ENCODE measurements at regions not wholly inside any gene's neighbourhood (a gene's known extent, or its start where the extent isn't known, plus 50 kb on each side); places are given as distances from the start of the nearest gene placed in this dataset.

GRCh38 chr5:73333944-73334703, 114.5 kb downstream of the FOXD1 start:
- Histone ChIP-seq H3K27ac (no peak overlapping the region), H3K4me3 (no peak overlapping the region)
- TF ChIP-seq CTCF (IDR thresholded peaks at IDR 0.05) = no peak
- no peak for DNase-seq (ENCODE audit: low spot score)

GRCh38 chr5:73330613-73331012, 118.0 kb downstream of the FOXD1 start:
- Histone ChIP-seq H3K27ac (no peak overlapping the region), H3K4me3 (no peak overlapping the region)
- no peak for DNase-seq (ENCODE audit: low spot score)
- no peak for TF ChIP-seq CTCF (IDR thresholded peaks at IDR 0.05)

GRCh38 chr5:73328640-73329039, 119.9 kb downstream of the FOXD1 start:
- no peak for TF ChIP-seq CTCF (IDR thresholded peaks at IDR 0.05)
- no peak for DNase-seq (ENCODE audit: low spot score)
- H3K27ac ChIP-seq = no peak overlapping the region
- H3K4me3 ChIP-seq = no peak overlapping the region

GRCh38 chr5:73327908-73328455, 120.6 kb downstream of the FOXD1 start:
- H3K27ac ChIP-seq = no peak overlapping the region

GRCh38 chr5:73325546-73325945, 123.0 kb downstream of the FOXD1 start:
- Histone ChIP-seq H3K4me3 (no peak overlapping the region), H3K27ac (no peak overlapping the region)
- TF ChIP-seq CTCF (IDR thresholded peaks at IDR 0.05) = no peak
- DNase-seq (ENCODE audit: low spot score) = no peak

More at GRCh38 chr5:73327908-73328455, 120.6 kb downstream of the FOXD1 start:
- TF ChIP-seq CTCF (IDR thresholded peaks at IDR 0.05) = no peak
- H3K4me3 ChIP-seq = no peak overlapping the region
- DNase-seq (ENCODE audit: low spot score) = no peak

- no peak for DNase-seq (ENCODE audit: low spot score)
- Histone ChIP-seq H3K27ac (no peak overlapping the region), H3K4me3 (no peak overlapping the region)
- no peak for TF ChIP-seq CTCF (IDR thresholded peaks at IDR 0.05)
Measured at GRCh38 chr5:73323466-73323865, 125.1 kb downstream of the FOXD1 start.

Data from coronary artery (tissue), 2 donors.